Jurkat, Clone E6-1 (cell line): ENCODE measurements at regions not wholly inside any gene's neighbourhood (a gene's known extent, or its start where the extent isn't known, plus 50 kb on each side); places are given as distances from the start of the nearest gene placed in this dataset.

Experiments
- DNase-seq: peaks from one replicate; pipeline ENCODE4 v3.0.0-alpha.2; 2011; ENCODE audit warnings: low read depth, low spot score
- H3K4me3 ChIP-seq: 2 replicates; pipeline ENCODE4 v1.5.1; 2011; ENCODE audit warnings: mild to moderate bottlenecking, low read length, control low read depth, moderate library complexity

GRCh38 chr14:80383223-80383622, 171.9 kb upstream of the DIO2 start:
- DNase-seq: no peak
- H3K4me3 ChIP-seq: no peak overlapping the region

GRCh38 chr14:80381807-80382363, 170.6 kb upstream of the DIO2 start:
- no peak for DNase-seq
- no peak overlapping the region for H3K4me3 ChIP-seq

GRCh38 chr14:80379035-80379434, 167.7 kb upstream of the DIO2 start:
- DNase-seq: no peak
- H3K4me3 ChIP-seq: no peak overlapping the region

- DNase-seq: no peak
- H3K4me3 ChIP-seq: no peak overlapping the region
Measured at GRCh38 chr14:80378084-80378690, 166.9 kb upstream of the DIO2 start.

GRCh38 chr14:80364816-80365215, 153.5 kb upstream of the DIO2 start:
- DNase-seq: no peak
- H3K4me3 ChIP-seq: no peak overlapping the region

- H3K4me3 ChIP-seq: no peak overlapping the region
- DNase-seq: peak; percentile 14
Measured at GRCh38 chr14:80364274-80364673, 153.0 kb upstream of the DIO2 start.

GRCh38 chr14:80358112-80358511, 146.8 kb upstream of the DIO2 start:
- no peak for DNase-seq
- no peak overlapping the region for H3K4me3 ChIP-seq

GRCh38 chr14:80356413-80356812, 145.1 kb upstream of the DIO2 start:
- H3K4me3 ChIP-seq: no peak overlapping the region
- peak; percentile 8 for DNase-seq

GRCh38 chr14:80354860-80355581, 143.7 kb upstream of the DIO2 start:
- DNase-seq: no peak
- H3K4me3 ChIP-seq: no peak overlapping the region

GRCh38 chr14:80352471-80352870, 141.2 kb upstream of the DIO2 start:
- H3K4me3 ChIP-seq: no peak overlapping the region
- DNase-seq: no peak

GRCh38 chr14:80350707-80351106, 139.4 kb upstream of the DIO2 start:
- no peak for DNase-seq
- no peak overlapping the region for H3K4me3 ChIP-seq

- no peak for DNase-seq
- no peak overlapping the region for H3K4me3 ChIP-seq
Measured at GRCh38 chr14:80346395-80346794, 135.1 kb upstream of the DIO2 start.

GRCh38 chr14:80344208-80344607, 132.9 kb upstream of the DIO2 start:
- no peak overlapping the region for H3K4me3 ChIP-seq
- DNase-seq: no peak

- no peak overlapping the region for H3K4me3 ChIP-seq
- no peak for DNase-seq
Measured at GRCh38 chr14:80336608-80337106, 125.4 kb upstream of the DIO2 start.

- H3K4me3 ChIP-seq: no peak overlapping the region
- DNase-seq: no peak
Measured at GRCh38 chr14:80325688-80326087, 114.4 kb upstream of the DIO2 start.

GRCh38 chr14:80325112-80325511, 113.8 kb upstream of the DIO2 start:
- H3K4me3 ChIP-seq: no peak overlapping the region
- DNase-seq: no peak

GRCh38 chr14:80324649-80325048, 113.3 kb upstream of the DIO2 start:
- DNase-seq: no peak
- no peak overlapping the region for H3K4me3 ChIP-seq

- no peak overlapping the region for H3K4me3 ChIP-seq
- DNase-seq: no peak
Measured at GRCh38 chr14:80323038-80323665, 111.8 kb upstream of the DIO2 start.

GRCh38 chr14:80316441-80316840, 105.1 kb upstream of the DIO2 start:
- no peak for DNase-seq
- H3K4me3 ChIP-seq: no peak overlapping the region

- no peak for DNase-seq
- H3K4me3 ChIP-seq: no peak overlapping the region
Measured at GRCh38 chr14:80315681-80316080, 104.4 kb upstream of the DIO2 start.
